ENCODE measurements at regions not wholly inside any gene's neighbourhood (a gene's known extent, or its start where the extent isn't known, plus 50 kb on each side); places are given as distances from the start of the nearest gene placed in this dataset.

GRCh38 chr12:43118881-43119280, 433.1 kb downstream of the ADAMTS20 start:
- DNase-seq (ENCODE audit: low read depth) = no peak
- H3K4me3 ChIP-seq (ENCODE audit: control insufficient read depth, low read depth, low read length) = no peak overlapping the region
- TF ChIP-seq CTCF (IDR thresholded peaks at IDR 0.05; ENCODE audit: control insufficient read depth, insufficient read depth, low read depth, low read length, missing control alignments) = no peak

- TF ChIP-seq CTCF (IDR thresholded peaks at IDR 0.05; ENCODE audit: control insufficient read depth, insufficient read depth, low read depth, low read length, missing control alignments) = no peak
- DNase-seq (ENCODE audit: low read depth) = no peak
- H3K4me3 ChIP-seq (ENCODE audit: control insufficient read depth, low read depth, low read length) = no peak overlapping the region
These were observed 433.8 kb downstream of the ADAMTS20 start for GRCh38 chr12:43118234-43118633.

GRCh38 chr12:43117226-43117930, 434.6 kb downstream of the ADAMTS20 start:
- no peak for TF ChIP-seq CTCF (IDR thresholded peaks at IDR 0.05; ENCODE audit: control insufficient read depth, insufficient read depth, low read depth, low read length, missing control alignments)

GRCh38 chr12:43115441-43116160, 436.4 kb downstream of the ADAMTS20 start:
- H3K4me3 ChIP-seq (ENCODE audit: control insufficient read depth, low read depth, low read length) = no peak overlapping the region
- no peak for TF ChIP-seq CTCF (IDR thresholded peaks at IDR 0.05; ENCODE audit: control insufficient read depth, insufficient read depth, low read depth, low read length, missing control alignments)
- no peak for DNase-seq (ENCODE audit: low read depth)

More at GRCh38 chr12:43117226-43117930, 434.6 kb downstream of the ADAMTS20 start:
- no peak for DNase-seq (ENCODE audit: low read depth)
- H3K4me3 ChIP-seq (ENCODE audit: control insufficient read depth, low read depth, low read length) = no peak overlapping the region

GRCh38 chr12:43114316-43114715, 437.7 kb downstream of the ADAMTS20 start:
- no peak overlapping the region for H3K4me3 ChIP-seq (ENCODE audit: control insufficient read depth, low read depth, low read length)
- TF ChIP-seq CTCF (IDR thresholded peaks at IDR 0.05; ENCODE audit: control insufficient read depth, insufficient read depth, low read depth, low read length, missing control alignments) = no peak
- DNase-seq (ENCODE audit: low read depth) = no peak

- TF ChIP-seq CTCF (IDR thresholded peaks at IDR 0.05; ENCODE audit: control insufficient read depth, insufficient read depth, low read depth, low read length, missing control alignments) = no peak
- H3K4me3 ChIP-seq (ENCODE audit: control insufficient read depth, low read depth, low read length) = no peak overlapping the region
- DNase-seq (ENCODE audit: low read depth) = no peak
These were observed 438.4 kb downstream of the ADAMTS20 start for GRCh38 chr12:43113616-43114015.

Measured in AG09309 (cell line).